Activated CD4-positive, alpha-beta T cell treated with anti-CD3 and anti-CD28 coated beads for 24 hours (primary cell): ENCODE measurements at regions not wholly inside any gene's neighbourhood (a gene's known extent, or its start where the extent isn't known, plus 50 kb on each side); places are given as distances from the start of the nearest gene placed in this dataset.
A peak's percentile ranks its signal among the peaks of the same experiment; 100 is the strongest.
"Not testable (repeated sequence)": the region's sequence is repeated elsewhere in the genome, so short reads cannot be mapped to it uniquely, and the experiment has no call there.

ENCODE experiments used
- DNase-seq, 2 donors: peaks; one replicate each; pipeline ENCODE4 v3.0.0-alpha.2; 2020; ENCODE audit warnings: low read depth in 2 of 2

GRCh38 chr1:221256773-221257172 lies 377.5 kb downstream of the HLX start:
- no peak for DNase-seq

DNA sequence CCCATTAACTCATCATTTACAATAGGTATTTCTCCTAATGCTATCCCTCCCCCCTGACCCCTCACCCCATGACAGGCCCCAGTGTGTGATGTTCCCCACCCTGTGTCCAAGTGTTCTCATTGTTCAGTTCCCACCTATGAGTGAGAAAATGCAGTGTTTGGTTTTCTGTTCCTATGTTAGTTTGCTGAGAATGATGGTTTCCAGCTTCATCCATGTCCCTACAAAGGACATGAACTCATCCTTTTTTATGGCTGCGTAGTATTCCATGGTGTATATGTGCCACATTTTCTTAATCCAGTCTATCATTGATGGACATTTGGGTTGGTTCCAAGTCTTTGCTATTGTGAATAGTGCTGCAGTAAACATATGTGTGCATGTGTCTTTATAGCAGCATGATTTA lies 378.3 kb downstream of the HLX start:
- DNase-seq = not testable (repeated sequence)

- DNase-seq = not testable (repeated sequence)
These were observed 383.4 kb downstream of the HLX start for GRCh38 chr1:221262677-221263076.

DNA sequence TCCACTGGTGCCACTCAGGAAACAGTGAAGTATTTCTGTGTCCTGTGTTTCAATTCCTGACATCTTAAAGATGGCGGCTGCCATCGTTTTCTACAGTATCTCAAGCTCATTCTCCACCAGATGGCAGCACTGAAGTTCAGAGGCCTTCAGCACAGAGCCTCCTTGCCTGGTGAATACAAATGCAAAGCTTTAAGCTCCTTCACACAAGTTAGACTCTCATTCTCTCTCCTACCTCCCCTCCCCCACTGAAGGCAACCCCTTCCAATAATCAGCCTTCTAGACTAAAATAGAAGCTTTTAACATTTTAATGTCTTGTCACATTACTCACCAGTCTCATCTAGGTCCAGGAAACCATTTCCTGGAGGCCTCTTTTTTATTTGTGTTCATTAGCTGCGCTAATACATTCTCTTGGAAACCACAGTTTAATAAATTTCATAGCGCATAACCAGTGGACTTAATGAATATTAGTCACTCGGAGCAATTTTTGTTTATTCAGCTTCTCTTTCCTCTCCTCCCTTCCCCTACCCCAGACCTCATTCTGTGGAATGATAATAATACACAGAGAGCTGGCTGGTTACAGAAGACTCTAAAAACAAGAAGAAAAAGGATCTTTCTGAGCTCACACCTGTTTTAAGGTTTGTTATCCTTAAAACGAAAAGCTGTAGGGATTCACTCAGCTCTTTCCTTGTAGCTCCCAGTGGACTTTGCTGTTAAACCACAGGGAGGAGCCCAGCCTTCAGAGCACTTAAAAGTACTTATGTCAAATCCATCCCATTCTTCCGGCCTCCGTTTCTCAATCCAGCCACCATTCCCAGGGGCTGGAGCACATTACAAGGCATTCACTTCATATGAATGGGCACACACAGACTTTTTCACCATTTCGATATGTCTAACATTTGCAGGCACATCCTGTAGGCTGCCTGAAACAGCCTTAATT lies 384.9 kb downstream of the HLX start:
- peak; percentile 4 to 8 for DNase-seq

DNA sequence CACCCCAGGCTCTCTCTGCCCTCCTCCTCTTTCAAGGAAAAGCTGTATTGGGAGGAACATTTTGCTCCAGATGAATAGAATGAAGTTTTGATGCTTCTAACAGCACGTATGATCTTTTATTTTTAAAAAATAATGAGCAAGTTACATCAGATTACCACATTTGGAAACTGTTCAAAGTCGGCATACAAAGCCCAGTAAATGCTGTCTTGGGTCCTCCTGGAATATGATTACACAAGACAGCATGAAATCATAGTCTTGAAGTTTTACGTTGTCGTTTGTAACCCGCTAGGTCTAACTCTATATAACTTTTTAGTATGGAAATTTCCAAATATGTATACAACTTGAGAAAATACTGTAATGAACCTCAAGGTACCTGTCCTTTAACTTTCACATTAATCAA lies 385.6 kb downstream of the HLX start:
- DNase-seq = no peak

- no peak for DNase-seq
These were observed 389.1 kb downstream of the HLX start for GRCh38 chr1:221268295-221268694.

DNA sequence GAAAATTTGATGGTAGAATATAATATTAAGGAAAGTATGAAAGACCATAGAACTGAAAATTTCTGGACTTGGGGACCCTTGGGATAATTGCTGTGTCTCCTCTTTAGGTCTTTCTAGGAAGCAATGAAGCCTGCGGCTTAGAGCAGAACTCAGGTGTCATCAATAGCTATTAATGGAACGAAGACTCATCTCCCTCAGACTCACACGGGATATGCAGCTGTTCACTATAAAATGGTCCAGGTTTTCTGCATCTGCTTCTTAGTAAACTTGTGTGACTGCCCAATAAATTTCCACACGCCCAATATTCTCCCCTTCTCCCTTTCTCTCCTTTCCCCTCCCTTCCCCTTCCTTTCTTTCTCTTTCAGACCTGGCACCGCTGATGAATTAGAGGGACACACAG lies 392.5 kb downstream of the HLX start:
- DNase-seq = no peak

GRCh38 chr1:221272940-221273339 lies 393.7 kb downstream of the HLX start:
- no peak for DNase-seq

GRCh38 chr1:221274373-221274772 lies 395.1 kb downstream of the HLX start:
- DNase-seq = no peak

DNA sequence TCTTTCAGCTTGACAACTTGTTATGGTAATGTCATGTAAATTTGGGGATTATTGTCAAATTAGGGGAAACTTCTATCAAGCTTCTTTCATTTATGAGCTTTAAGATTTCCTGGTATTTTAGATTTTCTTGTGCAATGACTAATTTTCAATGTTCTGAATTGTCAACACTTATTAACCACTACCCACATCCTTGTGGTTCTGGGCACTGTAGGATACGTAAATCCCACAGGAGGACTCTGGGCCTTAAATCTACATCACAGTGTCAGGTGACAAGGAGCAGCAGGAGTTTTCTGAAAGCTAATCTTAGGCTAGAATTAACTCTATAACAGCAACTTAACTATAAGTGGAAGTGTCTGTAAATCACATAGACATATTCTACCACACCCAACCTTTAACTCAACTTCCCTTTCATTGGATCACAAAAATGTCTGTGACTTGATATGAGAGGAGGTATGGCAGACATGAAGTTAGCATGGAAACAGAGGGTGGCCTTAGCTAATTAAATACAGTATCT lies 397.7 kb downstream of the HLX start:
- no peak for DNase-seq

GRCh38 chr1:221279146-221279545 lies 399.9 kb downstream of the HLX start:
- DNase-seq = no peak

DNA sequence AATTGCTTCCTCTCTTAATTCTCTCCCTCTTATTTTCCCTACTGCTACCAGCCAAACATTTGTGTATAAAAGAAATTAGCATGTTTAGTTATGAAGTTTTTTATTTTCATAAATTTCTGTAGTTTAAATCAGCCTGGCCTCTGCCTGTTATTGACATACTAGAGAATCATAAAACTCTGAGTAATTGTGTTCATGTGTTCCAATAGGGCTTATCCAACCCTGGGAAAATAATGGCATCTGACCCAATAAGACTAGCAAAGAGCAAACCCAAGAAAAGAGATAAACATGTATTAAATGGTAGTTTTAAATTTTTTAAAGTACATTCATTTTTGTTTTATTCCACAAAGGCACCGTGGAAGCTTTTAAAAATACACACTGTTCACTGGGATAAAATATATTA lies 404.3 kb downstream of the HLX start:
- DNase-seq = no peak

- no peak for DNase-seq
These were observed 404.8 kb downstream of the HLX start for GRCh38 chr1:221284028-221284427.

- not testable (repeated sequence) for DNase-seq
These were observed 405.7 kb downstream of the HLX start for GRCh38 chr1:221284991-221285390.

- DNase-seq = not testable (repeated sequence)
These were observed 406.4 kb downstream of the HLX start for GRCh38 chr1:221285458-221286210.

GRCh38 chr1:221286399-221286798 lies 407.2 kb downstream of the HLX start:
- no peak for DNase-seq

GRCh38 chr1:221289103-221289502 lies 409.9 kb downstream of the HLX start:
- DNase-seq = no peak

DNA sequence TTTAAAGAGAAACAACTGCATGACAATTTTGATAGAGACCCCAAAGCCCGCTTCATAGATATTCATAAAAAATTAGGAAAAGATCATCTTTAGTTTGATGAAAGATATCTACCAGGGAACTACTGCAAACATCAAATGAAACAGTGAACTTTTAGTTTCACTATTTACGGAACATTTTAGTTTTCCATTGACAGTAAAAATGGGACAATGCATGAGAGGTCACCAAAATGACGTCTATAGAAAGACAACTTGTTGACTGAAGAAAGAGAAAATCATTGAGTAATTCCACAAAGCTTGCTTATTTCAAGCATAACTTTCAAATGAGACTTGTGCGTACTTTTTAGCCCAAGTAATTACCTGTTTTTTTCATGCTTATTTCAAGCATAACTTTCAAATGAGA lies 411.4 kb downstream of the HLX start:
- DNase-seq = no peak

- no peak for DNase-seq
These were observed 411.9 kb downstream of the HLX start for GRCh38 chr1:221291113-221291512.

DNA sequence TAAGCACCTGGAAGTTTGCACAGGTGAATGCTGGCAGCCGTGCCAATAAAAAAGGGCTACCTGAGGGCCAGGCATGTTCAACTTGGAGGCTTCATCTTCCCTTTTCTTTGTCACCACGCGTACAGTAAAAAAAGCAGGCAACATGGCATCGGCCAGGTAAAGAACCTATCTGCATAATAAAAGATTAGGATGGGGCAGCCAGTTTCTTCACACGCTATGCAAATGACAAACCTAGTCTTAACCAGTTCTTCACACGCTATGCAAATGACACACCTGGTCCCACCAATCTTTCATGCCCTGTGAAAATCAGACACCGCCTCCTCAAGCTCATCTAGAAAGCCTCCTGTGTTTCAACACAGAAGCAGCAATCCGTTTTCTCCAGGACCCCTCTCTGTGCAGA lies 413.4 kb downstream of the HLX start:
- DNase-seq = no peak

DNA sequence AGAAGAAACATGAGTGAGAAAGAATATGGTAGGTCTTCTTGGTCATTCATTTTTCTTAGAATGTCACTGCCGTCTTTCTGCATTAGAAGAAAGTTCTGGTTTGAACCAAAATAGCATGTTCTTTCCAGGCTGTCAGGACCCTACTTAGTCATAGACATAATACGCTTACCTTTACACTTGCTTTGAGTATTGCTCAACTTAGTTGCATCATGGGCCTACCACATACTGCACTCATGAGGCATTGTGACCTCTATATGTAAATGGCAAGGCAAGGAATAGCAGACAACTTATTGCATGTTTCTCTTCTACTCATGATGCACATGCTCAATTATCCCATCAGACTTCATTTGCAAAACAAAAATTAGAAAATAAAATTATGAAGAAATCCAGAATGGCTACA lies 415.0 kb downstream of the HLX start:
- no peak for DNase-seq

- DNase-seq = no peak
These were observed 423.1 kb downstream of the HLX start for GRCh38 chr1:221302357-221302756.

- no peak for DNase-seq
These were observed 423.6 kb downstream of the HLX start for GRCh38 chr1:221302810-221303209.
